MM.1S (cell line): ENCODE measurements at regions not wholly inside any gene's neighbourhood (a gene's known extent, or its start where the extent isn't known, plus 50 kb on each side); places are given as distances from the start of the nearest gene placed in this dataset.

ENCODE experiments used
- CTCF ChIP-seq: fragments of 300-600 bp; sonication (generic); IDR thresholded peaks from 2 replicates; pipeline ENCODE4 v1.5.1; 2016; ENCODE audit warnings: antibody characterized with exemption, low read length, mixed read lengths
- EZH2 ChIP-seq: fragments of 300-600 bp; sonication (generic); optimal IDR thresholded peaks from 2 replicates; pipeline ENCODE3; 2017; ENCODE audit warnings: low read depth, mild to moderate bottlenecking, antibody characterized with exemption, low read length, mixed read lengths
- EZH2phosphoT487 ChIP-seq: fragments of 300-600 bp; sonication (generic); IDR thresholded peaks from 2 replicates; pipeline ENCODE4 v1.6.1; 2018; ENCODE audit warnings: antibody characterized with exemption, low read length

DNA sequence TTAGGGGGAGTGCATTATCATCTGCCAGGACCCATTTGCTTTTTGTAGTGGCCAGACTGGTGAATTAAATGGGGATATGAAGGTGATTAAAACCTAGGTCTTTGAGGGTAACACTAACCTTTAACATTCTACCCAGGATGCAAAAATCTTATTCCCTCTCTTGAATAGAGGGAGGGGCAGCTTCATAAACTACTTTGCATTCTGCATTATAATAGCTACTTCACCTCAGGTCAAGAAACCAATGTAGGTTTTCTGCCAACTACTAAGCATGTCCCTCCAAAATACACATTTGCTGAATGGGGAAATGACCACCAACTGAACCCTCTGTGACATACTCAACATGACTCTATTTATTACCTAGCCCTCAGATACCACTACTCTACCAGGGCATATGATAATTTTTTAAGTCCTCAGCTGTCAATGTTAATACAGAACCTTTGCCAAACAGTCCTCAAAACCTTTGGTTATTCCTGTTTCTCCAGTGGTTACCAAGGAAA is 477.6 kb upstream of the CD180 start:
- TF ChIP-seq CTCF (no peak), EZH2 (no peak), EZH2phosphoT487 (no peak)
